Activated CD4-positive, alpha-beta T cell treated with anti-CD3 and anti-CD28 coated beads, Interleukin-2, amount 10 ng/mL, durations not matched to agents 24 days and 14 days (primary cell): ENCODE measurements at regions not wholly inside any gene's neighbourhood (a gene's known extent, or its start where the extent isn't known, plus 50 kb on each side); places are given as distances from the start of the nearest gene placed in this dataset.

Experiments used
- DNase-seq: peaks from one replicate; pipeline ENCODE4 v3.0.0; 2022
- H3K27ac Mint-ChIP-seq: one replicate; pipeline ENCODE4 v1.8.0; 2022; ENCODE audit warnings: mild to moderate bottlenecking, mixed read lengths
- H3K27me3 Mint-ChIP-seq: one replicate; pipeline ENCODE4 v1.8.0; 2022; ENCODE audit warnings: mixed read lengths
- H3K36me3 Mint-ChIP-seq: one replicate; pipeline ENCODE4 v1.8.0; 2022; ENCODE audit warnings: low read depth, mild to moderate bottlenecking, mixed read lengths
- H3K4me1 Mint-ChIP-seq: one replicate; pipeline ENCODE4 v1.8.0; 2021; ENCODE audit warnings: mixed read lengths
- H3K4me3 Mint-ChIP-seq: one replicate; pipeline ENCODE4 v1.8.0; 2022; ENCODE audit warnings: mild to moderate bottlenecking, moderate library complexity, mixed read lengths
- H3K9me3 Mint-ChIP-seq: one replicate; pipeline ENCODE4 v1.8.0; 2021; ENCODE audit warnings: mixed read lengths
- intact Hi-C: fragments of 100-400 bp; cut with micrococcal nuclease; formaldehyde crosslinking; loops from one replicate; pipeline ENCODE4 v1.15.1; 2023

- Mint-ChIP-seq H3K4me3 (no peak overlapping the region), H3K9me3 (no peaks in the 10 kb centered on the region), H3K27me3 (no peaks in the 10 kb centered on the region), H3K4me1 (peaks cover 4% of the 10 kb centered on the region), H3K36me3 (no peaks in the 10 kb centered on the region), H3K27ac (no peak overlapping the region)
- intact Hi-C loops: no loop called here
- DNase-seq: no peak
Measured at GRCh38 chr1:100622037-100622436, 84.1 kb downstream of the GPR88 start.

- Mint-ChIP-seq H3K27me3 (no peaks in the 10 kb centered on the region), H3K36me3 (no peaks in the 10 kb centered on the region), H3K4me3 (no peak overlapping the region), H3K4me1 (peaks cover 7% of the 10 kb centered on the region), H3K27ac (no peak overlapping the region), H3K9me3 (no peaks in the 10 kb centered on the region)
- intact Hi-C loops: no loop called here
- DNase-seq: no peak
Measured at GRCh38 chr1:100622506-100622905, 84.6 kb downstream of the GPR88 start.

- no peaks in the 10 kb centered on the region for H3K9me3 Mint-ChIP-seq
- intact Hi-C loops: no loop called here
- peaks cover 7% of the 10 kb centered on the region for H3K4me1 Mint-ChIP-seq
- no peak for DNase-seq
- H3K36me3 Mint-ChIP-seq: no peaks in the 10 kb centered on the region
- no peak overlapping the region for H3K27ac Mint-ChIP-seq
- H3K27me3 Mint-ChIP-seq: no peaks in the 10 kb centered on the region
- no peak overlapping the region for H3K4me3 Mint-ChIP-seq
Measured at GRCh38 chr1:100622966-100623762, 85.2 kb downstream of the GPR88 start.

GRCh38 chr1:100624886-100625610 lies 87.1 kb downstream of the GPR88 start:
- peaks cover 7% of the 10 kb centered on the region for H3K4me1 Mint-ChIP-seq
- no peaks in the 10 kb centered on the region for H3K9me3 Mint-ChIP-seq
- no peaks in the 10 kb centered on the region for H3K36me3 Mint-ChIP-seq
- intact Hi-C loops: no loop called here
- DNase-seq: no peak
- H3K27ac Mint-ChIP-seq: no peak overlapping the region
- no peaks in the 10 kb centered on the region for H3K27me3 Mint-ChIP-seq
- no peak overlapping the region for H3K4me3 Mint-ChIP-seq

GRCh38 chr1:100626397-100626796 lies 88.5 kb downstream of the GPR88 start:
- intact Hi-C loops: no loop called here
- DNase-seq: no peak
- H3K4me3 Mint-ChIP-seq: no peak overlapping the region
- no peak overlapping the region for H3K27ac Mint-ChIP-seq
- H3K36me3 Mint-ChIP-seq: no peaks in the 10 kb centered on the region
- H3K27me3 Mint-ChIP-seq: no peaks in the 10 kb centered on the region
- no peaks in the 10 kb centered on the region for H3K9me3 Mint-ChIP-seq
- H3K4me1 Mint-ChIP-seq: peaks cover 12% of the 10 kb centered on the region

- no peaks in the 10 kb centered on the region for H3K36me3 Mint-ChIP-seq
- peaks cover 11% of the 10 kb centered on the region for H3K4me1 Mint-ChIP-seq
- no peak for DNase-seq
- no peaks in the 10 kb centered on the region for H3K27me3 Mint-ChIP-seq
- no peaks in the 10 kb centered on the region for H3K9me3 Mint-ChIP-seq
- H3K4me3 Mint-ChIP-seq: no peak overlapping the region
- no peak overlapping the region for H3K27ac Mint-ChIP-seq
- intact Hi-C loops: no loop called here
Measured at GRCh38 chr1:100627054-100627716, 89.2 kb downstream of the GPR88 start.

GRCh38 chr1:100627936-100628335 lies 90.0 kb downstream of the GPR88 start:
- no peaks in the 10 kb centered on the region for H3K36me3 Mint-ChIP-seq
- H3K27ac Mint-ChIP-seq: no peak overlapping the region
- H3K4me3 Mint-ChIP-seq: no peak overlapping the region
- no peaks in the 10 kb centered on the region for H3K27me3 Mint-ChIP-seq
- intact Hi-C loops: no loop called here
- no peak for DNase-seq
- H3K4me1 Mint-ChIP-seq: peaks cover 11% of the 10 kb centered on the region
- no peaks in the 10 kb centered on the region for H3K9me3 Mint-ChIP-seq

- intact Hi-C loops: no loop called here
- H3K27me3 Mint-ChIP-seq: no peaks in the 10 kb centered on the region
- no peaks in the 10 kb centered on the region for H3K9me3 Mint-ChIP-seq
- H3K4me1 Mint-ChIP-seq: peaks cover 11% of the 10 kb centered on the region
- H3K27ac Mint-ChIP-seq: no peak overlapping the region
- H3K4me3 Mint-ChIP-seq: no peak overlapping the region
- no peaks in the 10 kb centered on the region for H3K36me3 Mint-ChIP-seq
- no peak for DNase-seq
Measured at GRCh38 chr1:100628631-100629081, 90.7 kb downstream of the GPR88 start.

- Mint-ChIP-seq H3K36me3 (no peaks in the 10 kb centered on the region), H3K4me1 (peaks cover 11% of the 10 kb centered on the region), H3K27ac (no peak overlapping the region), H3K27me3 (no peaks in the 10 kb centered on the region), H3K4me3 (no peak overlapping the region), H3K9me3 (no peaks in the 10 kb centered on the region)
- intact Hi-C loops: no loop called here
- DNase-seq: no peak
Measured at GRCh38 chr1:100629391-100629790, 90.2 kb upstream of the VCAM1 start.

- no peaks in the 10 kb centered on the region for H3K36me3 Mint-ChIP-seq
- DNase-seq: no peak
- no peak overlapping the region for H3K4me3 Mint-ChIP-seq
- peaks cover 11% of the 10 kb centered on the region for H3K4me1 Mint-ChIP-seq
- no peaks in the 10 kb centered on the region for H3K27me3 Mint-ChIP-seq
- intact Hi-C loops: no loop called here
- no peaks in the 10 kb centered on the region for H3K9me3 Mint-ChIP-seq
- no peak overlapping the region for H3K27ac Mint-ChIP-seq
Measured at GRCh38 chr1:100631015-100631551, 88.5 kb upstream of the VCAM1 start.

- Mint-ChIP-seq H3K36me3 (no peaks in the 10 kb centered on the region), H3K4me3 (no peak overlapping the region), H3K27ac (no peak overlapping the region), H3K9me3 (no peaks in the 10 kb centered on the region), H3K4me1 (no peaks in the 10 kb centered on the region), H3K27me3 (no peaks in the 10 kb centered on the region)
- no peak for DNase-seq
- intact Hi-C loops: no loop called here
Measured at GRCh38 chr1:100642826-100643225, 76.7 kb upstream of the VCAM1 start.

GRCh38 chr1:100643471-100644196 lies 75.9 kb upstream of the VCAM1 start:
- no peak overlapping the region for H3K4me3 Mint-ChIP-seq
- H3K9me3 Mint-ChIP-seq: no peaks in the 10 kb centered on the region
- H3K27ac Mint-ChIP-seq: no peak overlapping the region
- no peaks in the 10 kb centered on the region for H3K4me1 Mint-ChIP-seq
- H3K36me3 Mint-ChIP-seq: no peaks in the 10 kb centered on the region
- no peak for DNase-seq
- intact Hi-C loops: no loop called here
- H3K27me3 Mint-ChIP-seq: no peaks in the 10 kb centered on the region

- Mint-ChIP-seq H3K4me3 (no peak overlapping the region), H3K9me3 (peaks cover 15% of the 10 kb centered on the region), H3K4me1 (no peaks in the 10 kb centered on the region), H3K27me3 (peaks cover 11% of the 10 kb centered on the region), H3K27ac (no peak overlapping the region), H3K36me3 (no peaks in the 10 kb centered on the region)
- intact Hi-C loops: no loop called here
- DNase-seq: no peak
Measured at GRCh38 chr1:100646001-100646400, 73.5 kb upstream of the VCAM1 start.
